GM12878 (cell line): ENCODE measurements at regions not wholly inside any gene's neighbourhood (a gene's known extent, or its start where the extent isn't known, plus 50 kb on each side); places are given as distances from the start of the nearest gene placed in this dataset.

ENCODE experiments used
- ATAC-seq: fragments of 200-7000 bp; cut with Tn5 transposase; 3 replicates; pipeline ENCODE4 v1.9.1; 2020; ENCODE audit warnings: mild to moderate bottlenecking, moderate library complexity
- BruUV-seq: library from RNA; stranded (reverse); fragments of 400-500 nt; replicated peaks from 2 replicates; lab custom pipeline; 2021; lab: Mats Ljungman, UMichigan
- CTCF ChIA-PET: fragments of 300-600 bp; sonication (Branson Sonifier 250); formaldehyde crosslinking; extraction: SDS; loops from one replicate; lab custom pipeline; 2021; ENCODE audit warnings: inconsistent platforms; lab: Yijun Ruan, JAX
- POLR2A ChIA-PET: fragments of 350-600 bp; formaldehyde crosslinking; extraction: SDS; loops from one replicate; lab custom pipeline; 2021; ENCODE audit warnings: inconsistent platforms; lab: Charles Lee
- RAD21 ChIA-PET: fragments of 300-600 bp; sonication (Branson Sonifier 250); formaldehyde crosslinking; loops from one replicate; lab custom pipeline; 2023; ENCODE audit warnings: antibody characterized with exemption; ENCODE audit not compliant: unreplicated experiment; lab: Charles Lee
- SMC1A ChIA-PET: fragments of 300-600 bp; sonication (Branson Sonifier 250); formaldehyde crosslinking; loops from one replicate; lab custom pipeline; 2023; ENCODE audit not compliant: unreplicated experiment, uncharacterized antibody; lab: Charles Lee
- DNase-seq: peaks from one replicate; pipeline ENCODE4 v3.0.0-alpha.2; 2011; ENCODE audit warnings: low read depth, low spot score
- FAIRE-seq: peaks from 3 replicates; lab custom pipeline; 2011; peaks lifted over from hg19 to GRCh38; lab: Jason Lieb, UNC
- H2AFZ ChIP-seq: 2 replicates; pipeline ENCODE4 v1.6.0; 2011; ENCODE audit warnings: low read depth, low read length, control low read depth; ENCODE audit not compliant: control insufficient read depth
- H3K27ac ChIP-seq: 2 replicates; pipeline ENCODE4 v1.5.1; 2011; ENCODE audit warnings: control low read depth; ENCODE audit not compliant: control insufficient read depth, insufficient read depth
- H3K27me3 ChIP-seq, 2 experiments: replicated peaks in 1 of 2; 2 replicates each; pipeline versions ENCODE4 v1.6.0 to v1.6.1; 2011; ENCODE audit warnings: low read length in 1 of 2; ENCODE audit not compliant: control insufficient read depth in 2 of 2, insufficient read depth in 2 of 2
- H3K36me3 ChIP-seq, 2 experiments: 2 replicates each; pipeline ENCODE4 v1.5.1; 2011; ENCODE audit warnings: low read length in 1 of 2; ENCODE audit not compliant: control insufficient read depth in 2 of 2, insufficient read depth in 2 of 2
- H3K4me1 ChIP-seq: 2 replicates; pipeline ENCODE4 v1.6.1; 2011; ENCODE audit warnings: mild to moderate bottlenecking, low read length, moderate library complexity, mixed read lengths; ENCODE audit not compliant: control insufficient read depth, insufficient read depth
- H3K4me2 ChIP-seq: 2 replicates; pipeline ENCODE4 v1.6.0; 2011; ENCODE audit warnings: control low read depth; ENCODE audit not compliant: control insufficient read depth, insufficient read depth
- H3K4me3 ChIP-seq: fragments of 200-600 bp; sonication (generic); 2 replicates; pipeline ENCODE4 v1.5.1; 2016
- H3K79me2 ChIP-seq: 2 replicates; pipeline ENCODE4 v1.6.0; 2011; ENCODE audit warnings: low read length; ENCODE audit not compliant: control insufficient read depth, insufficient read depth
- H3K9ac ChIP-seq: 2 replicates; pipeline ENCODE4 v1.8.0; 2011; ENCODE audit warnings: low read length, control low read depth, mixed read lengths; ENCODE audit not compliant: control insufficient read depth, insufficient read depth
- H3K9me3 ChIP-seq: replicated peaks from 3 replicates; pipeline ENCODE4 v1.5.1; 2011; ENCODE audit warnings: mild to moderate bottlenecking, low read length; ENCODE audit not compliant: control insufficient read depth, insufficient read depth
- H4K20me1 ChIP-seq: 2 replicates; pipeline ENCODE4 v1.6.0; 2011; ENCODE audit not compliant: control insufficient read depth, insufficient read depth
- ATF3 ChIP-seq: IDR thresholded peaks from 2 replicates; pipeline ENCODE4 v1.6.1; 2011; ENCODE audit warnings: low read depth, mild to moderate bottlenecking, low read length, moderate library complexity, borderline replicate concordance; ENCODE audit errors: extremely low read depth
- CHD4 ChIP-seq: fragments of 200-600 bp; sonication (generic); IDR thresholded peaks from 2 replicates; pipeline ENCODE4 v1.6.1; 2016; ENCODE audit warnings: mild to moderate bottlenecking
- CREM ChIP-seq: IDR thresholded peaks from 2 replicates; pipeline ENCODE4 v1.6.1; 2014; ENCODE audit warnings: antibody characterized with exemption, low read depth
- ETV6 ChIP-seq, 2 experiments: fragments of 450-650 bp in 1 of 2; IDR thresholded peaks in 1 of 2; conservative IDR thresholded peaks in 1 of 2; 2 replicates each; pipeline ENCODE4 v1.6.1; 2014; ENCODE audit warnings: antibody characterized with exemption in 1 of 2, borderline replicate concordance in 1 of 2, low read depth in 1 of 2, mild to moderate bottlenecking in 1 of 2, moderate library complexity in 1 of 2
- FOXM1 ChIP-seq: IDR thresholded peaks from 2 replicates; pipeline ENCODE4 v1.6.1; 2012; ENCODE audit warnings: low read depth, mild to moderate bottlenecking, inconsistent platforms, low read length, moderate library complexity
- IKZF1 ChIP-seq: fragments of 450-650 bp; conservative IDR thresholded peaks from 2 replicates; pipeline ENCODE4 v1.6.1; 2017; ENCODE audit warnings: antibody characterized with exemption, mild to moderate bottlenecking
- IKZF2 ChIP-seq, 2 experiments: fragments of 450-650 bp; IDR thresholded peaks; 2 replicates each; pipeline ENCODE4 v1.6.1; 2017; ENCODE audit warnings: mild to moderate bottlenecking in 2 of 2, moderate library complexity in 2 of 2
- JUNB ChIP-seq: IDR thresholded peaks from 2 replicates; pipeline ENCODE4 v1.6.1; 2016; ENCODE audit warnings: antibody characterized with exemption, mild to moderate bottlenecking
- MEF2B ChIP-seq: fragments of 450-650 bp; IDR thresholded peaks from 2 replicates; pipeline ENCODE4 v1.6.1; 2018; ENCODE audit warnings: mild to moderate bottlenecking, moderate library complexity; ENCODE audit not compliant: partially characterized antibody, poor library complexity, severe bottlenecking
- MTA3 ChIP-seq: IDR thresholded peaks from 2 replicates; pipeline ENCODE4 v1.6.1; 2012; ENCODE audit warnings: low read length, inconsistent platforms, borderline replicate concordance
- NRF1 ChIP-seq: conservative IDR thresholded peaks from 2 replicates; pipeline ENCODE4 v1.6.1; 2011; ENCODE audit warnings: mild to moderate bottlenecking, low read depth, low read length, improper control_type of control experiment
- RELB ChIP-seq: fragments of 450-650 bp; IDR thresholded peaks from 2 replicates; pipeline ENCODE4 v1.6.1; 2017; ENCODE audit warnings: low read depth, mild to moderate bottlenecking, moderate library complexity
- SMAD5 ChIP-seq: IDR thresholded peaks from 2 replicates; pipeline ENCODE4 v1.6.1; 2016; ENCODE audit warnings: antibody characterized with exemption, low read depth
- SMARCA5 ChIP-seq: fragments of 450-650 bp; IDR thresholded peaks from 2 replicates; pipeline ENCODE4 v1.6.1; 2017; ENCODE audit warnings: mild to moderate bottlenecking
- SREBF2 ChIP-seq: IDR thresholded peaks from 2 replicates; pipeline ENCODE4 v1.6.1; 2012; ENCODE audit warnings: mild to moderate bottlenecking, low read length
- SUPT20H ChIP-seq: IDR thresholded peaks from 2 replicates; pipeline ENCODE4 v1.6.1; 2011; ENCODE audit warnings: low read depth, mild to moderate bottlenecking, low read length, moderate library complexity, borderline replicate concordance; ENCODE audit not compliant: control insufficient read depth
- TCF12 ChIP-seq: IDR thresholded peaks from 2 replicates; pipeline ENCODE4 v1.6.1; 2011; ENCODE audit warnings: low read depth, mild to moderate bottlenecking, low read length
- ZNF622 ChIP-seq: fragments of 450-650 bp; IDR thresholded peaks from 2 replicates; pipeline ENCODE4 v1.6.1; 2017; ENCODE audit warnings: mild to moderate bottlenecking, inconsistent platforms
- in situ Hi-C: fragments of 300-500 bp; cut with MboI; formaldehyde crosslinking; loops from 9 replicates; pipeline ENCODE4 v1.14.3; 2018; ENCODE audit warnings: mixed read lengths
- intact Hi-C: fragments of 100-400 bp; cut with micrococcal nuclease; formaldehyde crosslinking; loops from one replicate; pipeline ENCODE4 v1.14.2; 2022; ENCODE audit not compliant: unreplicated experiment
- TF ChIP-seq, protein P1 (sequence below): fragments of 450-650 bp; IDR thresholded peaks from 2 replicates; pipeline ENCODE4 v1.6.1; 2014; ENCODE audit warnings: mild to moderate bottlenecking
- TF ChIP-seq, protein P2 (sequence below): IDR thresholded peaks from 2 replicates; pipeline ENCODE4 v1.6.1; 2011; ENCODE audit warnings: mild to moderate bottlenecking, low read depth, low read length, moderate library complexity; ENCODE audit not compliant: insufficient replicate concordance

DNA sequence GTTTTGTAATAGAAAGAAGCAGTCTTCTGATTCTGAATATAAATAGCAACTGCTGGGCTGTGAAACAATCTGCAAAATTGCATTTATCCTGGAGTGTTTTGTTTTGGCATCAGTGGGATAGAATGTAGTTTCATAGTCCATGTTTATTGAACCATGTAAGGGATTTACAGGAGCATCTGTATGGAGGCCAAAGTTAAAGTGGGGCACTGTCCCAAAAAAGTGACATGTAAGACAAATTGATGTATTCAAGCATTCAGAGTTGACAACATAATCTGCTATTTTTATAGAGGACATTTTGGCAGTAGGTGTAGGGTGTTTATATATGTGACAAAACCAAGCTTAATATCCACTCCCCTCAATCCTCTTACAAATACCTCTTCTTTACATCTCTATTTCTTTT, 200.5 kb upstream of the ANK2 start:
- intact Hi-C loops = no loop called here
- no peaks in the 10 kb centered on the region for H4K20me1 ChIP-seq
- RAD21 ChIA-PET = interaction anchor here (2.1 kb wide), 1 partner anchor 90 kb away, joined by 5 read pairs; no protein-coding TSS in a partner anchor
- H3K9me3 ChIP-seq = no peaks in the 10 kb centered on the region
- BruUV-seq = no TSS peak
- in situ Hi-C loops = no loop called here
- H3K9ac ChIP-seq = no peak overlapping the region
- TF ChIP-seq JUNB (no peak), ATF3 (no peak), MTA3 (no peak), IKZF1 (no peak), FOXM1 (no peak), ETV6 (conservative IDR thresholded peaks at IDR 0.05 in 1 of 2, IDR thresholded peaks at IDR 0.05 in 1 of 2; ENCODE audit: borderline replicate concordance in 1 of 2, low read depth in 1 of 2) (no peak), TCF12 (no peak), CHD4 (no peak), SUPT20H (no peak), CREM (no peak), MEF2B (no peak), IKZF2 (IDR thresholded peaks at IDR 0.05) (no peak), SMARCA5 (no peak), SMAD5 (no peak), RELB (no peak), SREBF2 (no peak), NRF1 (no peak), ZNF622 (no peak)
- TF ChIP-seq, protein P1, sequence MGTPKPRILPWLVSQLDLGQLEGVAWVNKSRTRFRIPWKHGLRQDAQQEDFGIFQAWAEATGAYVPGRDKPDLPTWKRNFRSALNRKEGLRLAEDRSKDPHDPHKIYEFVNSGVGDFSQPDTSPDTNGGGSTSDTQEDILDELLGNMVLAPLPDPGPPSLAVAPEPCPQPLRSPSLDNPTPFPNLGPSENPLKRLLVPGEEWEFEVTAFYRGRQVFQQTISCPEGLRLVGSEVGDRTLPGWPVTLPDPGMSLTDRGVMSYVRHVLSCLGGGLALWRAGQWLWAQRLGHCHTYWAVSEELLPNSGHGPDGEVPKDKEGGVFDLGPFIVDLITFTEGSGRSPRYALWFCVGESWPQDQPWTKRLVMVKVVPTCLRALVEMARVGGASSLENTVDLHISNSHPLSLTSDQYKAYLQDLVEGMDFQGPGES = no peak
- TF ChIP-seq, protein P2, sequence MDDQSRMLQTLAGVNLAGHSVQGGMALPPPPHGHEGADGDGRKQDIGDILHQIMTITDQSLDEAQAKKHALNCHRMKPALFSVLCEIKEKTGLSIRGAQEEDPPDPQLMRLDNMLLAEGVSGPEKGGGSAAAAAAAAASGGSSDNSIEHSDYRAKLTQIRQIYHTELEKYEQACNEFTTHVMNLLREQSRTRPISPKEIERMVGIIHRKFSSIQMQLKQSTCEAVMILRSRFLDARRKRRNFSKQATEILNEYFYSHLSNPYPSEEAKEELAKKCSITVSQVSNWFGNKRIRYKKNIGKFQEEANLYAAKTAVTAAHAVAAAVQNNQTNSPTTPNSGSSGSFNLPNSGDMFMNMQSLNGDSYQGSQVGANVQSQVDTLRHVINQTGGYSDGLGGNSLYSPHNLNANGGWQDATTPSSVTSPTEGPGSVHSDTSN = no peak
- H3K79me2 ChIP-seq = no peaks in the 10 kb centered on the region
- no peaks in the 10 kb centered on the region; a peak in 1 of 4 replicates for H3K36me3 ChIP-seq
- H3K4me2 ChIP-seq = no peak overlapping the region
- POLR2A ChIA-PET = no interaction called here
- CTCF ChIA-PET = interaction anchor here (1.2 to 3.5 kb wide), 5 partner anchors 9 to 90 kb away, joined by 3 to 13 read pairs (median 6); no protein-coding TSS in a partner anchor
- H3K4me3 ChIP-seq = no peak overlapping the region
- DNase-seq = no peak
- no peak overlapping the region for H2AFZ ChIP-seq
- no peak overlapping the region for H3K27ac ChIP-seq
- SMC1A ChIA-PET = interaction anchor here (1.0 to 1.7 kb wide), 3 partner anchors 8 to 97 kb away, joined by 3 read pairs; no protein-coding TSS in a partner anchor
- ATAC-seq = no peak
- H3K4me1 ChIP-seq = no peaks in the 10 kb centered on the region
- no peaks in the 10 kb centered on the region for H3K27me3 ChIP-seq
- FAIRE-seq = no peak
